HEK293T (cell line): ENCODE measurements at regions not wholly inside any gene's neighbourhood (a gene's known extent, or its start where the extent isn't known, plus 50 kb on each side); places are given as distances from the start of the nearest gene placed in this dataset.

Experiments
- CTCF ChIA-PET: fragments of 350-600 bp; formaldehyde crosslinking; extraction: SDS; loops from one replicate; lab custom pipeline; 2021; ENCODE audit warnings: antibody characterized with exemption, inconsistent platforms; lab: Yijun Ruan, JAX
- POLR2A ChIA-PET: fragments of 350-600 bp; formaldehyde crosslinking; extraction: SDS; loops from one replicate; lab custom pipeline; 2020; ENCODE audit warnings: antibody characterized with exemption, inconsistent platforms; lab: Yijun Ruan, JAX
- DNase-seq: peaks from one replicate; pipeline ENCODE4 v3.0.0; 2012; ENCODE audit warnings: mixed read lengths; ENCODE audit errors: extremely low spot score
- ARNT ChIP-seq: fragments of 450-650 bp; IDR thresholded peaks from 2 replicates; pipeline ENCODE4 v1.6.1; 2017; ENCODE audit warnings: mild to moderate bottlenecking
- BHLHE40 ChIP-seq: fragments of 450-650 bp; IDR thresholded peaks from 2 replicates; pipeline ENCODE4 v1.6.1; 2016; ENCODE audit warnings: mild to moderate bottlenecking, moderate library complexity, borderline replicate concordance
- CTBP1 ChIP-seq: fragments of 450-650 bp; IDR thresholded peaks from 2 replicates; pipeline ENCODE4 v1.6.1; 2016; ENCODE audit warnings: borderline replicate concordance
- ELF4 ChIP-seq: fragments of 450-650 bp; IDR thresholded peaks from 2 replicates; pipeline ENCODE4 v1.6.1; 2017; ENCODE audit warnings: antibody characterized with exemption
- FOXA1 ChIP-seq: fragments of 450-650 bp; IDR thresholded peaks from 2 replicates; pipeline ENCODE4 v1.6.1; 2016; ENCODE audit warnings: mild to moderate bottlenecking
- FOXK2 ChIP-seq: fragments of 450-650 bp; IDR thresholded peaks from 2 replicates; pipeline ENCODE4 v1.6.1; 2016; ENCODE audit warnings: mild to moderate bottlenecking
- FOXM1 ChIP-seq: fragments of 450-650 bp; IDR thresholded peaks from 2 replicates; pipeline ENCODE4 v1.6.1; 2017; ENCODE audit warnings: mild to moderate bottlenecking, borderline replicate concordance
- HDGF ChIP-seq: fragments of 450-650 bp; IDR thresholded peaks from 2 replicates; pipeline ENCODE4 v1.6.1; 2017; ENCODE audit warnings: antibody characterized with exemption, borderline replicate concordance
- L3MBTL2 ChIP-seq: fragments of 450-650 bp; conservative IDR thresholded peaks from 2 replicates; pipeline ENCODE4 v1.6.1; 2016; ENCODE audit warnings: mild to moderate bottlenecking
- LEF1 ChIP-seq: fragments of 450-650 bp; IDR thresholded peaks from 2 replicates; pipeline ENCODE4 v1.6.1; 2017; ENCODE audit warnings: mild to moderate bottlenecking, borderline replicate concordance
- NFRKB ChIP-seq: fragments of 450-650 bp; IDR thresholded peaks from 2 replicates; pipeline ENCODE4 v1.6.1; 2016; ENCODE audit warnings: mild to moderate bottlenecking, moderate library complexity
- SP1 ChIP-seq: fragments of 450-650 bp; IDR thresholded peaks from 2 replicates; pipeline ENCODE4 v1.6.1; 2017
- SUZ12 ChIP-seq: fragments of 450-650 bp; IDR thresholded peaks from 2 replicates; pipeline ENCODE4 v1.6.1; 2016; ENCODE audit warnings: mild to moderate bottlenecking
- TARDBP ChIP-seq: fragments of 450-650 bp; IDR thresholded peaks from 2 replicates; pipeline ENCODE4 v1.6.1; 2016
- ZNF384 ChIP-seq: fragments of 450-650 bp; IDR thresholded peaks from 2 replicates; pipeline ENCODE4 v1.6.1; 2016
- TF ChIP-seq, protein P1 (sequence below): fragments of 450-650 bp; IDR thresholded peaks from 2 replicates; pipeline ENCODE4 v1.6.1; 2016

DNA sequence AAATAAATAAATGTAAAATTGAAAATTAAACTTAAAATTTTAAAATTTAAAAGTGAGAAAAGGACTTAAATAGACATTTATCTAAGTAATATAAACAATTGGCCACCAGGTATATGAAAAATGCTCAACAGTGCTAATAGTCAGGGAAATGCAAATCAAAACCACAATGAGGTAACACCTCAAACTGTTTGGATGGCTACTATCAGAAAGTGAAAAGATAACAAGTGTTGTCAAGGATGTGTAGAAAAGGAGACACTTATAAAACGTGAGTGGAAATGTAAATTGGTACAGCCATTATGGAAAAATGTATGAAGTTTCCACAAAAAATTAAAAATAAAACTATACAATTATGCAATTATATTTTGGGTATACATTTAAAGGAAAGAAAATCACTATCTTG, 752.2 kb downstream of the EFNB2 start:
- POLR2A ChIA-PET = no interaction called here
- no peak for DNase-seq
- TF ChIP-seq LEF1 = no peak
- TF ChIP-seq ELF4 = no peak
- TF ChIP-seq BHLHE40 = no peak
- TF ChIP-seq NFRKB = no peak
- no peak for TF ChIP-seq FOXM1
- TF ChIP-seq L3MBTL2 = no peak
- no peak for TF ChIP-seq CTBP1
- no peak for TF ChIP-seq ARNT
- no peak for TF ChIP-seq SP1
- TF ChIP-seq, protein P1, sequence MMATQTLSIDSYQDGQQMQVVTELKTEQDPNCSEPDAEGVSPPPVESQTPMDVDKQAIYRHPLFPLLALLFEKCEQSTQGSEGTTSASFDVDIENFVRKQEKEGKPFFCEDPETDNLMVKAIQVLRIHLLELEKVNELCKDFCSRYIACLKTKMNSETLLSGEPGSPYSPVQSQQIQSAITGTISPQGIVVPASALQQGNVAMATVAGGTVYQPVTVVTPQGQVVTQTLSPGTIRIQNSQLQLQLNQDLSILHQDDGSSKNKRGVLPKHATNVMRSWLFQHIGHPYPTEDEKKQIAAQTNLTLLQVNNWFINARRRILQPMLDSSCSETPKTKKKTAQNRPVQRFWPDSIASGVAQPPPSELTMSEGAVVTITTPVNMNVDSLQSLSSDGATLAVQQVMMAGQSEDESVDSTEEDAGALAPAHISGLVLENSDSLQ = no peak
- no peak for TF ChIP-seq FOXA1
- CTCF ChIA-PET = no interaction called here

DNA sequence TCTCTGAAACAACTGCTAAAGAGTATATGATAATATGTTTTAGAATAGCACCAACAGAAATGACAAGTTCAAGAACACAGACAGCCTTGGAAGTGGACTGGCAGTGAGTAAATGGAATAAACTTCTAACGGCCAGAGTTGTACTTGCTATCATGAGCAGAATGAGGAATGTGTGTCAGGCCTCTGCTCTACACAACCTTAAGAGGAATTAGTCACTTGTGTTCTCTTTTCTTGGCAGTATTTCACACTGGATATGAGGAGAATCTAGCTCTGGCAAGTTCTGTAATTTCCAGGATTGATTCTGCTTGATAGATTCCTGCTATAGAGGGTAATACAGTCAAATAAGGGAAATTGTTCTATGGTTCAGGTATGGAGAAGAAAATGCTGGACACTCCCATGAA, 757.3 kb downstream of the EFNB2 start:
- DNase-seq = no peak
- CTCF ChIA-PET = interaction anchor here (0.6 kb wide), 1 partner anchor 87 kb away, joined by 3 read pairs; no protein-coding TSS in a partner anchor
- TF ChIP-seq ZNF384 = no peak
- TF ChIP-seq CTBP1 = no peak
- TF ChIP-seq NFRKB = no peak
- no peak for TF ChIP-seq SP1
- no peak for TF ChIP-seq ARNT
- TF ChIP-seq ELF4 = no peak
- TF ChIP-seq, protein P1 = no peak
- TF ChIP-seq LEF1 = no peak
- no peak for TF ChIP-seq TARDBP
- TF ChIP-seq HDGF = no peak
- TF ChIP-seq L3MBTL2 = no peak
- TF ChIP-seq FOXK2 = no peak
- TF ChIP-seq FOXM1 = no peak
- no peak for TF ChIP-seq BHLHE40
- no peak for TF ChIP-seq SUZ12
- no peak for TF ChIP-seq FOXA1
- POLR2A ChIA-PET = no interaction called here

DNA sequence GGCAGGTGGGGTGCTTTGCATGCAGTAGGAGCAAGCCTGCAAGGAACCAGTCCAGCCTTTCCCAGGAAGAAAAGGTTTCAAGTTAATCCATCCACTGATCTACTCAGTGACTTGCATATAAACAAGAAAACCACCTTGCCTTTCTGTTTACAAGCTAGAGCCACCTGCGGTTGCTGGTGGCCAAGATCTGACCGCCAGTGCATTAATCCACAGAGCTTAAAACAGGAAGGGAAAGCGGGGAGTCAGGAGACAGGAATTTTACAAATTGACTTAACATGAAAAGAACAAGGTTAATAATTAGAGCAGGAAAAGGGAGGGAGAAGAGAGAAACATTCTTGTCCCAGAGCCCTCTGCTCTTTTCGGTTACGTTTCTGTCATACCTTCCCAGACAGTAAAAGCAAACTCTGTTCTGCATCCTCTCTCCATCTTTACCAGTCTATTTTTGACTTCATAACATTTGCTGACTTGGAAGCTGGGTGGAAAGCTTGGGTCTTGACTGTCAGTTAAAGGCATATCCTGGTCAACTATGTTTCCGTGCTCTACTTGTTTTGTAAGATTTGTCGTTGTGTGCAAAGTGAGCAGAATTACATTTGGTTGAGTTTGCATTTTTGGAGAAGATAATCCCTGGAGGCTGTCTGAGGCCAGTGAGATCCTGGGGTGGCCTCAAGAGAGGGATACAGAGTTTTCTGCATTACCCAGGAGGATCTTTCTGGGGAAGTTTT, 760.6 kb downstream of the EFNB2 start:
- TF ChIP-seq HDGF = no peak
- TF ChIP-seq SUZ12 = no peak
- TF ChIP-seq BHLHE40 = no peak
- TF ChIP-seq NFRKB = no peak
- no peak for DNase-seq
- ChIA-PET POLR2A (no interaction called here), CTCF (no interaction called here)

DNA sequence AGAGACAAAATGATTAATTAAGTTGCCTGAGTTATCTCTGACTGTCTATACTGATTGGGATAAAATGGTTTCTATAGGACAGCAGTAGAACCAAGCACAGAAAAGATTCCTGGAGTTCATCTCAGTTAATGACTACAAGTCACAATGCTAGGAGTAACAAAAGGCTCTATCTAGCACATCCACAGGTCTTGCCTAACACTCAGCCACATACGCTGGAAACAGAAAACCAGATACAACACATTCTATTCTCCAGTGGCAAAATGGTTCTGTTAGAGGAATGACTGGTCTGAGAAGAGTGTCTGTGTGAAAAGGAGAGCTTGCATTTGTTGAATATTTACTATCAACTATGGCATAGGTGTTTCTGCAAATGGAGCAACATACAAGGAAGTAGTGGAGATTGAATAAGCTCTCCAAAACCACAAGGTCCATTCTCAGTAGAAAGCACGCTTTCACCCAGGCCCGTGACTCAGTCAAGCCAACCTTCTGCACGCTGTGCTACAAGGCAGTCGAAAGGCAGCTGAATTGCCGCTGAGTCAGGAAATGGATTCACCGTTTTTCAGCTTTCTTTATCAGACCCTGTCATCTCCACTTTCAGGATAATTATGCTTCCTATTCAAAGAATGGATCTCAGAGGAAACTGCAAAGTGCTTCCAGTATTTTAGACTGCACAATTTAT, 761.5 kb downstream of the EFNB2 start:
- ChIA-PET CTCF (no interaction called here), POLR2A (no interaction called here)
- TF ChIP-seq ARNT (no peak), ELF4 (no peak), CTBP1 (no peak), HDGF (no peak), FOXA1 (no peak), SP1 (no peak)
- TF ChIP-seq, protein P1 = no peak
- DNase-seq = no peak

DNA sequence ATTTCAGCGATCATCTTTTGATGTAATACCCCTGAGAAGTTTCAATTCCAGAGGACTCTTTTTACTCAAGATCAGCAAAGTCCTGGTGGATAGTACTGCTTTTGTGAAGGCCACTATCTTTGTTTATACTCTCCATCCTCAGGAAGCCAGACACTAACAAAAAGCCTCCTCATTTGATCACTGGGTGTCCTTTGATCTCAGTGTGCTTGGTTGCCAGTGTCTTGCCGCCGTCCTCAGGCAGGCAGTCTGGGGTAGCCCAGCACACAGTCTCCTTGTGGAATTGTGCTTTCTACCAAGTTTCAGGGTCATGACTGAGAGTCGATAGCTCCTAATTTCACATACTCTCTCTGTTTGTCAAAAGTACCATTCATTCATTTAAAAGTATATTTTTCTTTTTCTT, 762.2 kb downstream of the EFNB2 start:
- POLR2A ChIA-PET = no interaction called here
- CTCF ChIA-PET = no interaction called here
- TF ChIP-seq ELF4 = no peak
- TF ChIP-seq BHLHE40 = no peak
- no peak for TF ChIP-seq ARNT
- no peak for TF ChIP-seq HDGF
- TF ChIP-seq SUZ12 = no peak
- no peak for TF ChIP-seq NFRKB
- TF ChIP-seq ZNF384 = no peak
- TF ChIP-seq, protein P1 = no peak
- no peak for DNase-seq

DNA sequence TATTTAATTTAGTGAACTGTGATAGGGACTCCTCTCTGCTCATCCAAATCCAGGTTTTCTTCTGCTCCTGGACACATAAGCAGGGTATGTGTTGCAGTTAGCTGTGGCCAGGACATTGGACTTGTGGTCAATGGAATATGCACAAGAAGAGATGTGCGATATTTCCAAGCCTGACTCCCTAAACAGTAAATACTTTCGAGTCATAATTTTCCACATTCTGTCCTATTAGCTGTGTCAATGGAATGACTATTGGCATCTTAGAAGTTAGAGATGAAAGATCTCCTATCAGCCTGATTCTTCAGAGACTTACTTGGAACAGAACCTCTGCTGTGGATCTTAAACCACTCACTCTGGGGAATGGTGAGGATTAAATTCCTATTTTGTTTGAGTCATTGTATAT, 771.0 kb downstream of the EFNB2 start:
- CTCF ChIA-PET = no interaction called here
- POLR2A ChIA-PET = no interaction called here
- DNase-seq = no peak
- TF ChIP-seq TARDBP (no peak), HDGF (no peak), SP1 (no peak), ELF4 (no peak)
